ENCODE measurements at regions not wholly inside any gene's neighbourhood (a gene's known extent, or its start where the extent isn't known, plus 50 kb on each side); places are given as distances from the start of the nearest gene placed in this dataset.
"Not testable (repeated sequence)": the region's sequence is repeated elsewhere in the genome, so short reads cannot be mapped to it uniquely, and the experiment has no call there.

GRCh38 chr3:18538463-18539230 is 113.5 kb upstream of the SATB1 start:
- DNase-seq (ENCODE audit: low read depth) = no peak

- DNase-seq (ENCODE audit: low read depth) = no peak
Measured at GRCh38 chr3:18533039-18533438, 107.9 kb upstream of the SATB1 start.

DNA sequence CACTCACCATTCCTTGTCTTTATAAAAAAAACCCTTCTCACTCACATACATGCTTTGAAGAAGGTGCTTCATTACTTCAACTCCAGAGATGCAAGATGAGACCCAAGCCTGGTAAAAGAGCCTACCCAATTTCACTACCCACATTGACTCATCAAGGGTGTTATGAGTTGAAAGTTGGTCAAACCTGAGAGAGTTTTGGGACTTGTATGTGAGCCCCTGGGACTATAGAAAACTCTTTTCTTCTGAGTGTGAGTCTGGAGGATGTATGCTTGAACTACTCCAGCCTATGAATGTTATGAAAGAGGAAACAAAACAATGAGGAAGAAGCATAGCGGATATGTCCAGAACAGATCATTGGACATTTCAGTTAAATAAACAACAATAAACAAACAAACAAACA is 106.5 kb upstream of the SATB1 start:
- DNase-seq (ENCODE audit: low read depth) = no peak

DNA sequence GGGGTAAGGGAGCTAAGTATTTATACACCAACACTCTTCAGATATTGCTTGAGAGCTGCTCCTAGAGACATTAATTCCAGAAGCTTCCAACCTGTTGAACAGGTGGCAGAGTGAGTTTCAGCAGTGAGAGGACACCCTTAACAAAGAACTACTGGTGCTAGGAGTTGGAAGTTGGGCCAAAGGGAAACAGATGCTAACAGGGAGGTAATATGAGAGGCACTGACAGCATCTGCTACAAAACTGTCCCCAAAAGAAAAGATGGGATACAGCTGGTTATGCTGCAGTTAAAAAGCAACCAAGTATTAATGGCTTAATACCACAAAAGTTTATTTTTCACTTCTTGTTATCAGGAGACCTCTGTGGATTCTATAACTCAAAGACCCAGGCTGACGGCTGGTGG is 104.5 kb upstream of the SATB1 start:
- DNase-seq (ENCODE audit: low read depth) = no peak

DNA sequence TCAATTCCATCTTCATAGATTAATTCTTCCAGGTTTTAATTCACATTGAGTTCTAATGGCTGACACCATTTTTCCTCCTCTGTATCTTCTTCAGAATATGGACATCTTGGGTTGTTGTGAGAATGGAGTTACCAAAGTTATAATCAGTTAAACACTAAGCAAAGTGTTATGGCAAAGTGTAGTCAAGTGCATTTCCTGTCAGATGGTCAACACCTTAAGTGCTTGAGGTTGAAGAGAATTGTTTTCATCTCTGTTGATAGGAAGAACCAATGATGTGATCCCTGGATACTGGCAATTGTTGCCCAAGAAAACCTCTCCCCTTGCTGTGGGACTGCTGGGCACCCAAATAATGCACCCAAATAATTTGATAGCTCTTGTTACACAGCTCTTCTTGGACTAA is 102.6 kb upstream of the SATB1 start:
- no peak for DNase-seq (ENCODE audit: low read depth)

GRCh38 chr3:18526667-18527066 is 101.5 kb upstream of the SATB1 start:
- DNase-seq (ENCODE audit: low read depth) = no peak

DNA sequence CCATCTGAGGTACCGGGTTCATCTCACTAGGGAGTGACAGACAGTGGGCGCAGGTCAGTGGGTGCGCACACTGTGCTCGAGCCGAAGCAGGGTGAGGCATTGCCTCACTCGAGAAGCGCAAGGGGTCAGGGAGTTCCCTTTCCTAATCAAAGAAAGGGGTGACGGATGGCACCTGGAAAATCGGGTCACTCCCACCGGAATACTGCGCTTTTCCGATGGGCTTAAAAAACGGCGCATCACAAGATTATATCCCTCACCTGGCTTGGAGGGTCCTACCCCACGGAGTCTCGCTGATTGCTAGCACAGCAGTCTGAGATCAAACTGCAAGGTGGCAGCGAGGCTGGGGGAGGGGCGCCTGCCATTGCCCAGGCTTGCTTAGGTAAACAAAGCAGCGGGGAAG is 91.0 kb upstream of the SATB1 start:
- not testable (repeated sequence) for DNase-seq (ENCODE audit: low read depth)

DNA sequence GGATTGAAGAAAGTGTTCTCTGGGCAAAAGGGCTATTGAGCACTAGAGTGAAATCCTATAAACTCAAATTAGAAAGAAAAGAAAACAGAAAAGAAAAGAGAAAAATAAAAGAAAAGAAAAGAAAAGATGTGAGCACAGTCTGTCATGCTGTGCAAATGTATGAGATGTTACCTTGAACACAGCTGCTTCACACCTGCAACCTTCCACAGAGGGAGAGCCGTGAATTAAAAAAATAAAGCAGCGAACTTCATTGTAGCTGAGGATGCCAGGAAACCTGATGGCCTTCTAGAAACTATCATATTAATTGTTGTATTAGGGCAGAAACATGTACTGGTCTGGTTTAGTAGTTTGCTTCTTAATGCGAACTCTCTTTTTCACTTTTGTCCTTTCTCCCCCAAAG is 88.0 kb upstream of the SATB1 start:
- DNase-seq (ENCODE audit: low read depth) = no peak

- no peak for DNase-seq (ENCODE audit: low read depth)
Measured at GRCh38 chr3:18512007-18512406, 86.9 kb upstream of the SATB1 start.

- no peak for DNase-seq (ENCODE audit: low read depth)
Measured at GRCh38 chr3:18510947-18511346, 85.8 kb upstream of the SATB1 start.

DNA sequence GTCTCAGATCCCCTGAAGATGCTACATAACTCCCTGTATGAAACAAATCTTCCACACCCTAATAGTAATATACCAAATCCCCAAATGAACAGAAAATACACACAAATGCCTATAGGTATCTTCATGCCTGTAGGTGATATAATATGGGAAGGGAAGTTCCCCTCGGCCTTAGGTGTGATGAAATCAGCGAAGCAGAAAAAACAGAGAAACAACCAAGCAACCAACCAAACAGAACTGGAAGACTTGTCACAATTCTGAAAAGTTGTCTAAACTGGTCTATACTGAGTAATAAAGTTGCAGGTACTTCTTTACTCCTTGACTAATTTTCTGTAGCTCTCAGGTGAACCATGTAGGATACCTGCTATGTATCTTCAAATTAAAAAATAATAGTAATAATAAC is 82.2 kb upstream of the SATB1 start:
- DNase-seq (ENCODE audit: low read depth) = no peak

GRCh38 chr3:18505056-18505455 is 79.9 kb upstream of the SATB1 start:
- DNase-seq (ENCODE audit: low read depth) = no peak

DNA sequence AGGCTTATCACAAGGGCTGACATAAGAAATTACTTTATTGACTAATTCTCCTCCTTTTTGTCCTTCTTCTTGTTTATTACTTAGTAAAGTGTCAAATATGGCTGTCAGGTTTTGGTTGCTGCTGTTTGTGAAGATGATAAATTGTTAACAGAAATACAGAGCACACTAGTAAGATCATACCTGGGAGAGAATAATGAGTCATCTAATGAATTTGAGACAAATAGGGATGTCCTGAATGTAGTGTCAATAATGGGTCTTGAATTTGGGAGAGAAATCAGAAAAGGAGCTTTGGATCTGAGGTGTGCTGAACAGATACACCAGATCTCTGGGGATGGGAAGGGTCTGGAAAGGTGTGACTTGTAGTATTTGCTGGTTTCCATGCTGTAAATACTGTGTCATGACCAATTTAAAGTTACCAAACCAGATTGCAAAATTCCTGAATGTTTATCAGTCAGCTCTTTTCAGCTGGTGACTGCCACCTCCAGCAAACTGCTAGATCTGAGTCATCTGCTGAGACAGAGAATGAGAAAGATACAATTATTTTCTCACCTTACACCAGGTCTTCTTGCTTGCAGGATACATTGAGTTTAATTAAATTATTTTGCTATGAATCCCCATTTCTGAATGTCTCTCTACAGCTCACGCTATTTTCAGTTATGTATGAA is 76.7 kb upstream of the SATB1 start:
- DNase-seq (ENCODE audit: low read depth) = no peak

GRCh38 chr3:18500322-18500721 is 75.2 kb upstream of the SATB1 start:
- no peak for DNase-seq (ENCODE audit: low read depth)

- no peak for DNase-seq (ENCODE audit: low read depth)
Measured at GRCh38 chr3:18499301-18499700, 74.2 kb upstream of the SATB1 start.

- DNase-seq (ENCODE audit: low read depth) = no peak
Measured at GRCh38 chr3:18494251-18494650, 69.1 kb upstream of the SATB1 start.

DNA sequence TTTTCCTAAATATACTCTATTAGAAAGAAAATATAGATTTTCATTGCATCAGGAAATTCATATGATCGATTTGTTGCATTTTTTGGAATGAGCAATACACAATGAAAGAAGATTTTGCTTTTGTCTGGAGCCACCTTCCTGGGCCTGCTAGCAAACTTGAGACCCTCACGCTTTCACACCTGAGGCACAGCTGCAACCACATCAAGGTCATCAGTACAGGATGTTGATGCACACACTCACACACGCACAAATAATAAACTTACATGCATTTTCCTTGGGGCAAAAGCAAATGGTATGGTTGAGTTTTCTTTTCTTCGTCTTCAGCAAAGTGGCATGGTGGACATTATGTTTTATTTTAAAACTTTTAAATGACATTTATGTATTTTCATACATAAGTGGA is 64.8 kb upstream of the SATB1 start:
- no peak for DNase-seq (ENCODE audit: low read depth)

- no peak for DNase-seq (ENCODE audit: low read depth)
Measured at GRCh38 chr3:18483226-18483625, 58.1 kb upstream of the SATB1 start.

DNA sequence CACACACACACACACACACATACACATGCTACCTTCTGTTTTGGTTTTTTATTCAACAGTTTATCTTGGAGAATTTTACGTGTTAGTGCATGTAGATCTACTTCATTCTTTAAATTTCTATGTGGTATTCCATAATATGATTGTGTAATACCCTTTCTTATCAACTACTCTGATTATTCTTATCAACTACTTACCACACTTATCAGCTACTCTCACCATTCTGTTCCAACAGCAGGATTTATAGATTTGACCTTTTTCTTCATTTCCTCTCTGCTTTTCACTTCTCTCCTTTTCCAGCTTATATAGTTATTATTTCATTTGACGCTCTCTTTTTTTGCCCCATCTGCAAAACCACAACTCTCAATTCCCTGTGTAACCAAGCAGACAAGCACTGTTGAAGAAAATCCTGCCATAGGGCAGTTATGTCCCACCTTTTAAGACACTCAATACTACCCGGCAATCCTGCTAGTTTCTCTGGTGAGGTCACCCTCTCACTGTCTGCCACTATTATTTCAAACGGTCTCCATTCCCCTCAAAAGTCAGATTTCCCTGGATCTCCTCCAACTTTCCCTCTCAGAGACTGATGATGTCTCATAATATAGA is 56.9 kb upstream of the SATB1 start:
- no peak for DNase-seq (ENCODE audit: low read depth)

GRCh38 chr3:18477620-18478019 is 52.5 kb upstream of the SATB1 start:
- no peak for DNase-seq (ENCODE audit: low read depth)

Measured in non-pigmented ciliary epithelial cell (primary cell).